HepG2 (cell line): ENCODE measurements at regions not wholly inside any gene's neighbourhood (a gene's known extent, or its start where the extent isn't known, plus 50 kb on each side); places are given as distances from the start of the nearest gene placed in this dataset.

Experiments
- ATAC-seq: fragments of 200-7000 bp; cut with Tn5 transposase; 3 replicates; pipeline ENCODE4 v1.9.1; 2020; ENCODE audit warnings: mild to moderate bottlenecking, moderate library complexity
- BruUV-seq: library from RNA; stranded (reverse); fragments of 400-500 nt; replicated peaks from 2 replicates; lab custom pipeline; 2021; lab: Mats Ljungman, UMichigan
- CTCF ChIA-PET: fragments of 300-600 bp; formaldehyde crosslinking; extraction: SDS; loops from one replicate; lab custom pipeline; 2021; ENCODE audit warnings: low total read pairs, inconsistent platforms, low intra/inter-chr PET ratio; lab: Yijun Ruan, JAX
- POLR2A ChIA-PET: fragments of 350-600 bp; sonication (Branson Sonifier 250); formaldehyde crosslinking; loops from one replicate; lab custom pipeline; 2020; ENCODE audit warnings: antibody characterized with exemption, inconsistent platforms; lab: Yijun Ruan, JAX
- DNase-seq: peaks from one replicate; pipeline ENCODE4 v3.0.0-alpha.2; 2015; ENCODE audit warnings: low spot score
- FAIRE-seq: peaks from 3 replicates; lab custom pipeline; 2011; peaks lifted over from hg19 to GRCh38; lab: Jason Lieb, UNC
- H2AFZ ChIP-seq: one replicate; pipeline ENCODE4 v1.6.1; 2011; ENCODE audit warnings: low read length, inconsistent platforms
- H3K27ac ChIP-seq: fragments of 300-600 bp; 3 replicates; pipeline ENCODE4 v1.8.0; 2011; ENCODE audit warnings: mixed run types, mild to moderate bottlenecking, mixed read lengths, low read length, inconsistent platforms; ENCODE audit not compliant: insufficient read depth; ENCODE audit errors: extremely low read length
- H3K27me3 ChIP-seq, 2 experiments: fragments of 200-600 bp in 1 of 2; 2 replicates in 1 of 2; 3 replicates in 1 of 2; pipeline versions ENCODE4 v1.6.0 to v1.8.0; 2011; ENCODE audit warnings: low read length in 2 of 2, mild to moderate bottlenecking in 2 of 2, moderate library complexity in 2 of 2, inconsistent platforms in 1 of 2; ENCODE audit not compliant: insufficient read depth in 2 of 2, control insufficient read depth in 1 of 2
- H3K36me3 ChIP-seq, 2 experiments: fragments of 200-600 bp in 1 of 2; replicated peaks in 1 of 2; 2 replicates in 1 of 2; 3 replicates in 1 of 2; pipeline versions ENCODE4 v1.5.1 to v1.8.0; 2011; ENCODE audit warnings: low read length in 2 of 2, inconsistent platforms in 1 of 2; ENCODE audit not compliant: insufficient read depth in 2 of 2, control insufficient read depth in 1 of 2
- H3K4me1 ChIP-seq: 2 replicates; pipeline ENCODE4 v1.5.1; 2012; ENCODE audit warnings: low read length, inconsistent platforms; ENCODE audit not compliant: insufficient read depth
- H3K4me2 ChIP-seq: 2 replicates; pipeline ENCODE4 v1.6.0; 2011; ENCODE audit warnings: low read depth, low read length, inconsistent platforms
- H3K4me3 ChIP-seq, 3 experiments: fragments of 200-600 bp in 1 of 3; sonication (generic), shearing (Covaris generic) in 1 of 3; replicated peaks in 1 of 3; 2 replicates each; pipeline ENCODE4 v1.5.1; 2011 to 2016; ENCODE audit warnings: low read length in 3 of 3, inconsistent platforms in 2 of 3, low read depth in 2 of 3, mild to moderate bottlenecking in 2 of 3, control low read depth in 1 of 3, mixed read lengths in 1 of 3; ENCODE audit not compliant: insufficient read depth in 1 of 3
- H3K79me2 ChIP-seq: one replicate; pipeline ENCODE4 v1.6.1; 2011; ENCODE audit warnings: low read length, inconsistent platforms; ENCODE audit not compliant: insufficient read depth
- H3K9ac ChIP-seq: 2 replicates; pipeline ENCODE4 v1.6.0; 2011; ENCODE audit warnings: mild to moderate bottlenecking, low read depth, low read length, inconsistent platforms; ENCODE audit not compliant: insufficient read depth
- H3K9me3 ChIP-seq: 2 replicates; pipeline ENCODE4 v1.5.1; 2012; ENCODE audit warnings: mild to moderate bottlenecking, low read length
- H4K20me1 ChIP-seq: 2 replicates; pipeline ENCODE4 v1.6.0; 2011; ENCODE audit warnings: inconsistent platforms, mild to moderate bottlenecking, low read length, moderate library complexity; ENCODE audit not compliant: insufficient read depth
- CBFB ChIP-seq: sonication (generic); formaldehyde crosslinking; IDR thresholded peaks from 2 replicates; pipeline ENCODE4 v1.4.0; 2020; ENCODE audit warnings: missing genetic modification reagents
- CBX5 ChIP-seq: sonication (generic); formaldehyde crosslinking; IDR thresholded peaks from 2 replicates; pipeline ENCODE4 v1.4.0; 2020; ENCODE audit warnings: missing genetic modification reagents, borderline replicate concordance
- CENPX ChIP-seq: sonication (generic); formaldehyde crosslinking; IDR thresholded peaks from 2 replicates; pipeline ENCODE4 v1.9.0; 2021; ENCODE audit warnings: mild to moderate bottlenecking, missing genetic modification reagents, moderate library complexity
- DNMT1 ChIP-seq: sonication (generic); formaldehyde crosslinking; IDR thresholded peaks from 2 replicates; pipeline ENCODE4 v1.5.1; 2020; ENCODE audit warnings: mild to moderate bottlenecking, missing genetic modification reagents
- HOXA3 ChIP-seq: sonication (generic); formaldehyde crosslinking; IDR thresholded peaks from 2 replicates; pipeline ENCODE4 v1.5.0; 2020; ENCODE audit warnings: missing genetic modification reagents
- KDM5A ChIP-seq: fragments of 200-600 bp; sonication (generic); IDR thresholded peaks from 2 replicates; pipeline ENCODE4 v1.7.0; 2018; ENCODE audit warnings: antibody characterized with exemption, mild to moderate bottlenecking, low read length, borderline replicate concordance
- KLF6 ChIP-seq: IDR thresholded peaks from 2 replicates; pipeline ENCODE4 v1.8.0; 2016; ENCODE audit warnings: missing biosample characterization, missing genetic modification reagents
- MIER2 ChIP-seq: IDR thresholded peaks from 2 replicates; pipeline ENCODE4 v1.6.1; 2016; ENCODE audit warnings: missing biosample characterization, missing genetic modification reagents
- RBFOX2 ChIP-seq: fragments of 200-400 bp; formaldehyde crosslinking; IDR thresholded peaks from 2 replicates; pipeline ENCODE4 v1.6.1; 2017; ENCODE audit warnings: low read depth, mild to moderate bottlenecking, low read length
- TBX2 ChIP-seq: sonication (generic); formaldehyde crosslinking; IDR thresholded peaks from 2 replicates; pipeline ENCODE4 v1.5.0; 2020; ENCODE audit warnings: missing genetic modification reagents, mild to moderate bottlenecking, borderline replicate concordance
- ZNF331 ChIP-seq: sonication (generic); formaldehyde crosslinking; IDR thresholded peaks from 2 replicates; pipeline ENCODE4 v1.4.0; 2020; ENCODE audit warnings: missing genetic modification reagents
- ZNF468 ChIP-seq: sonication (generic); formaldehyde crosslinking; IDR thresholded peaks from 2 replicates; pipeline ENCODE4 v1.8.0; 2022; ENCODE audit warnings: mild to moderate bottlenecking, moderate library complexity, missing genetic modification reagents
- ZNF790 ChIP-seq: sonication (generic); formaldehyde crosslinking; IDR thresholded peaks from 2 replicates; pipeline ENCODE4 v1.8.0; 2022; ENCODE audit warnings: missing genetic modification reagents, mild to moderate bottlenecking, borderline replicate concordance
- WGBS: methylation state at CpG from one replicate; pipeline ENCODE4 v1.1.6; 2017; ENCODE audit warnings: low lambda C conversion rate; 5-methylcytosine and 5-hydroxymethylcytosine counted together
- in situ Hi-C: cut with HindIII; loops from 2 replicates; pipeline ENCODE4 v1.10.0; 2017; ENCODE audit warnings: low pct_unique_long_range_greater_than_20kb; ENCODE audit not compliant: extremely low pct_ligation_motif_present
- intact Hi-C: fragments of 100-400 bp; cut with micrococcal nuclease; formaldehyde crosslinking; loops from one replicate; pipeline ENCODE4 v1.10.0; 2022; ENCODE audit not compliant: unreplicated experiment
- TF ChIP-seq, protein P1 (sequence below): sonication (generic); formaldehyde crosslinking; IDR thresholded peaks from 2 replicates; pipeline ENCODE4 v1.5.1; 2020; ENCODE audit warnings: mild to moderate bottlenecking, missing genetic modification reagents

DNA sequence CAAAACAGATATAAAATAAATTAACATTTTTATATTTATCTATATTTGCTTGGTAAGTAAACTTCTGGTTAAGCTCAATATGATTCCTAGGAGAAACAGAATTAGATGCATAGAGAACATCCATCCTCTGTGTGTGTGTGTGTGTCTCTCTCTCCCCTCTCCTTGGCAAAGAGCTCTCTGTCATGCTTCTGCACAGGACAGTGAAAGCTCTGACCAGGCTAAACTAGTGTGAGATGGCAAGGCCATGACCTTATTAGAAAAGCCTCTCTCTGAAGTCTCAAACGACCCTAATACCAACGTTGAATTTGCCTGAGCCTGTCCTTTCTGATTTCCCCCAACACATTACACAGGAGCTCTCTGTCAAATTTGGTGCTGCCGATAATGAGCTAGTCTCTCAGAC lies 746.0 kb downstream of the VGLL3 start:
- no TSS peak for BruUV-seq
- ATAC-seq (no peak), DNase-seq (no peak), FAIRE-seq (no peak)
- Histone ChIP-seq H3K27me3 (no peaks in the 10 kb centered on the region), H3K4me2 (no peak overlapping the region), H3K36me3 (no peaks in the 10 kb centered on the region), H4K20me1 (no peaks in the 10 kb centered on the region), H3K4me3 (no peak overlapping the region), H2AFZ (no peak overlapping the region), H3K9me3 (no peaks in the 10 kb centered on the region), H3K4me1 (no peaks in the 10 kb centered on the region), H3K27ac (no peak overlapping the region), H3K79me2 (no peaks in the 10 kb centered on the region), H3K9ac (no peak overlapping the region)
- WGBS: 4% methylated on average over 3 of the region's 3 CpGs
- in situ Hi-C loops: loop anchor here (10.0 kb wide), 1 partner anchor 420 kb away; no protein-coding TSS in a partner anchor
- POLR2A ChIA-PET: no interaction called here
- intact Hi-C loops: loop anchor here (1.0 kb wide), 1 partner anchor 424 kb away; no protein-coding TSS in a partner anchor
- CTCF ChIA-PET: interaction anchor here (2.1 kb wide), 1 partner anchor 424 kb away, joined by 9 read pairs; no protein-coding TSS in a partner anchor
- no peak for TF ChIP-seq KDM5A
- TF ChIP-seq TBX2 (CRISPR knock-in tag): no peak
- no peak for TF ChIP-seq CBX5 (CRISPR knock-in tag)
- TF ChIP-seq, protein P1, sequence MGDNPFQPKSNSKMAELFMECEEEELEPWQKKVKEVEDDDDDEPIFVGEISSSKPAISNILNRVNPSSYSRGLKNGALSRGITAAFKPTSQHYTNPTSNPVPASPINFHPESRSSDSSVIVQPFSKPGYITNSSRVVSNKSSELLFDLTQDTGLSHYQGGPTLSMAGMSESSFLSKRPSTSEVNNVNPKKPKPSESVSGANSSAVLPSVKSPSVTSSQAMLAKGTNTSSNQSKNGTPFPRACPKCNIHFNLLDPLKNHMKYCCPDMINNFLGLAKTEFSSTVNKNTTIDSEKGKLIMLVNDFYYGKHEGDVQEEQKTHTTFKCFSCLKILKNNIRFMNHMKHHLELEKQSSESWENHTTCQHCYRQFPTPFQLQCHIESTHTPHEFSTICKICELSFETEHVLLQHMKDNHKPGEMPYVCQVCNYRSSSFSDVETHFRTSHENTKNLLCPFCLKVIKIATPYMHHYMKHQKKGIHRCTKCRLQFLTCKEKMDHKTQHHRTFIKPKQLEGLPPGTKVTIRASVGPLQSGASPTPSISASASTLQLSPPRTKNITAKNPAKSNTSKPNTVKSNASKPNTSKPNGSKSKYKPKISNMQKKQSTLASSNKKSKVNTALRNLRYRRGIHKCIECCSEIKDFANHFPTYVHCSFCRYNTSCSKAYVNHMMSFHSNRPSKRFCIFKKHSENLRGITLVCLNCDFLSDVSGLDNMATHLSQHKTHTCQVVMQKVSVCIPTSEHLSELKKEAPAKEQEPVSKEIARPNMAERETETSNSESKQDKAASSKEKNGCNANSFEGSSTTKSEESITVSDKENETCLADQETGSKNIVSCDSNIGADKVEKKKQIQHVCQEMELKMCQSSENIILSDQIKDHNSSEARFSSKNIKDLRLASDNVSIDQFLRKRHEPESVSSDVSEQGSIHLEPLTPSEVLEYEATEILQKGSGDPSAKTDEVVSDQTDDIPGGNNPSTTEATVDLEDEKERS (CRISPR knock-in tag): no peak
- no peak for TF ChIP-seq DNMT1 (CRISPR knock-in tag)

DNA sequence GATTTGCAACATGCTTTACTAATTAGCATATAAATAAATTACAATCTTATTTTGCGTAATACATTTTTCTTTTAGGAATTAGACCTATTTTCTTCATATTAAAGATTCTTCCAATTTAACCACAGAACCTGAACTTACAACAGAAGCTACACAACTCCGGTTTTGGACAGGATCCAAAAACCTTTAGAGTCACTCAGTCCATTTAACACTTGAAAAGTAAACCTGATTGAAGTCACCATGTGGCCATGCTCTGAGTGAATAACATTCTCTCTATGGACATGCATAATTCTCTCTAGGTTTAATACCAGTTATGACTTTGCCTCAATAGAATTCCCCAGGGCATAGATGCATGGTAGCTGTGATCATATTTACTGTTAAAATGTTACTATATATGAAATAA lies 751.0 kb downstream of the VGLL3 start:
- Histone ChIP-seq H4K20me1 (no peaks in the 10 kb centered on the region), H3K4me1 (no peaks in the 10 kb centered on the region), H3K9me3 (no peaks in the 10 kb centered on the region), H3K4me2 (no peak overlapping the region), H3K4me3 (no peak overlapping the region), H3K27ac (no peak overlapping the region), H3K27me3 (no peaks in the 10 kb centered on the region), H2AFZ (no peak overlapping the region), H3K9ac (no peak overlapping the region), H3K36me3 (no peaks in the 10 kb centered on the region), H3K79me2 (no peaks in the 10 kb centered on the region)
- DNase-seq: no peak
- in situ Hi-C loops (loop anchor here (10.0 kb wide), 1 partner anchor 415 kb away; no protein-coding TSS in a partner anchor), intact Hi-C loops (no loop called here)
- no peak for ATAC-seq
- CTCF ChIA-PET: no interaction called here
- no peak for FAIRE-seq
- TF ChIP-seq ZNF331 (no peak), HOXA3 (no peak), KLF6 (CRISPR knock-in tag) (no peak), MIER2 (CRISPR knock-in tag) (no peak), RBFOX2 (no peak), ZNF790 (CRISPR knock-in tag) (no peak), CBFB (no peak), ZNF468 (CRISPR knock-in tag) (no peak), CENPX (no peak)
- 0% methylated on average over 2 of the region's 2 CpGs for WGBS
- no TSS peak for BruUV-seq
- POLR2A ChIA-PET: no interaction called here
